ENCODE measurements at regions not wholly inside any gene's neighbourhood (a gene's known extent, or its start where the extent isn't known, plus 50 kb on each side); places are given as distances from the start of the nearest gene placed in this dataset.

- no peaks in the 10 kb centered on the region for H3F3A ChIP-seq (replicated peaks; ENCODE audit: low read depth)
- no peaks in the 10 kb centered on the region for H3K36me3 ChIP-seq (ENCODE audit: insufficient read depth)
- 0 out of 2 replicates have a peak overlapping the region, but pooled peaks have one; percentile 88 for H2AFZ ChIP-seq
- H3K27ac Mint-ChIP-seq: no peak overlapping the region
- H3K4me3 ChIP-seq: no peak overlapping the region
- TF ChIP-seq ZNF114 (CRISPR knock-in tag; IDR thresholded peaks at IDR 0.05) (no peak), REST (IDR thresholded peaks at IDR 0.05; ENCODE audit: unreplicated experiment) (no peak), NANOG (IDR thresholded peaks at IDR 0.05; ENCODE audit: borderline replicate concordance) (no peak), POLR2AphosphoS5 (IDR thresholded peaks at IDR 0.05; ENCODE audit: low read depth) (no peak), CREB1 (CRISPR knock-in tag; IDR thresholded peaks at IDR 0.05; ENCODE audit: low read depth) (no peak), EZH2 (IDR thresholded peaks at IDR 0.05; ENCODE audit: low read depth, unreplicated experiment) (no peak), JUNB (IDR thresholded peaks at IDR 0.05; ENCODE audit: unreplicated experiment) (no peak), CTCF (conservative IDR thresholded peaks at IDR 0.05; ENCODE audit: low read depth in 2 of 2) (no peak), STAT1 (IDR thresholded peaks at IDR 0.05; ENCODE audit: unreplicated experiment) (no peak), ZNF462 (CRISPR knock-in tag; IDR thresholded peaks at IDR 0.05) (no peak), EZH2phosphoT487 (IDR thresholded peaks at IDR 0.05; ENCODE audit: unreplicated experiment) (no peak), ETS1 (IDR thresholded peaks at IDR 0.05) (no peak), ZNF331 (CRISPR knock-in tag; IDR thresholded peaks at IDR 0.05; ENCODE audit: low read depth) (no peak)
- H3K79me2 ChIP-seq (replicated peaks; ENCODE audit: insufficient read depth): no peaks in the 10 kb centered on the region
- no peaks in the 10 kb centered on the region; the same call in 1 of the 2 replicates for H3K4me1 ChIP-seq (ENCODE audit: insufficient read depth)
- H3K4me1 Mint-ChIP-seq: peaks cover 9% of the 10 kb centered on the region
- DNase-seq (ENCODE audit: low spot score): no peak
- 0 out of 2 replicates have a peak, but pooled peaks cover 5% of the 10 kb centered on the region for H3K9me2 ChIP-seq (ENCODE audit: insufficient read depth)
- peaks cover 4% of the 10 kb centered on the region; the same call in 1 of the 3 replicates for H3K9me3 Mint-ChIP-seq
- no peak overlapping the region for H3K4me3 Mint-ChIP-seq
- peaks cover 3% of the 10 kb centered on the region for H3K27me3 Mint-ChIP-seq (ENCODE audit: insufficient read depth, low read depth, poor library complexity)
- H3K27ac ChIP-seq (ENCODE audit: low read depth): no peak overlapping the region
- no peak overlapping the region for H3K4me2 ChIP-seq
- no peaks in the 10 kb centered on the region for H4K20me1 ChIP-seq (replicated peaks; ENCODE audit: insufficient read depth)
- H3K36me3 Mint-ChIP-seq (ENCODE audit: low read depth): no peaks in the 10 kb centered on the region
- no peak for ATAC-seq
- no peaks in the 10 kb centered on the region for H3K27me3 ChIP-seq (ENCODE audit: insufficient read depth)
These were observed 136.4 kb upstream of the JARID2 start for GRCh38 chr6:15109338-15110090.
